ENCODE measurements at regions not wholly inside any gene's neighbourhood (a gene's known extent, or its start where the extent isn't known, plus 50 kb on each side); places are given as distances from the start of the nearest gene placed in this dataset.
"Not testable (repeated sequence)": the region's sequence is repeated elsewhere in the genome, so short reads cannot be mapped to it uniquely, and the experiment has no call there.

DNA sequence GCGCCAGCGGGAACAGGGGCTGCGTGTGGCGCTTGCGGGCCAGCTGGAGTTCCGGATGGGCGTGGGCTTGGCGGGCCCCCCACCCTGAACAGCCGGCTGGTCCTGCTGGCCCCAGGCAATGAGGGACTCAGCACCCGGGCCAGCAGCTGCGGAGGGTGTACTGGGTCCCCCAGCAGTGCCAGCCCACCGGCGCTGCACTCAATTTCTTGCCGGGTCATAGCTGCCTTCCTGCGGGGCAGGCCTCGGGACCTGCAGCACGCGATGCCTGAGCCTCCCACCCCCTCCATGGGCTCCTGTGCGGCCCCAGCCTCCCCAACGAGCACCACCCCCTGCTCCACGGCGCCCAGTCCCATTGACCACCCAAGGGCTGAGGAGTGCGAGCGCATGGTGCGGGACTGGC lies 855.2 kb upstream of the IGFBP7 start:
- H3K4me3 ChIP-seq (ENCODE audit: low read length); H3K9ac ChIP-seq (ENCODE audit: low read depth, low read length); H3K36me3 ChIP-seq (ENCODE audit: insufficient read depth, low read length); H3K4me1 ChIP-seq (ENCODE audit: control insufficient read depth, insufficient read depth, low read length); H3K4me2 ChIP-seq (ENCODE audit: low read length); H3K27me3 ChIP-seq (ENCODE audit: control insufficient read depth, insufficient read depth, low read length); H3K9me3 ChIP-seq (replicated peaks; ENCODE audit: low read length): not testable (repeated sequence)

DNA sequence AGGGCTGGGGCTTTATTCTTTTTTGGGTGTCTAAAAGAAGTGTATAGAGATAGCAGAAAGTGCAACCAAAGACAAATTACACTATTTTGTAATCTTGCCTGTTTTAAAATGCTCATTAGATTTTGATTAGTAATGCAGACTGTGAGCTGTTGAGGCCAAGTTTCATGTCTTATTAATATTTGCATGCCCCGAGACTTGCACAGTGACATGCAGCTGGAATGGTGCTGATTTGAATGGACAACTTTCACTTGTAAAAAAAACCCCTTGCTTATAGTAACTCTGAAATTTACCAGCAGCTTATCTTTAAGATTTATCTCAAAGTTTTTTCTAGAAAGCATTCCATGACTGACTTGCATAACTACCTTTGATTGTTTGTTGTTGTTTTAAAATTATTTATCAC lies 835.1 kb upstream of the IGFBP7 start:
- Histone ChIP-seq H3K4me2 (ENCODE audit: low read length) (no peak overlapping the region), H3K4me1 (ENCODE audit: control insufficient read depth, insufficient read depth, low read length) (no peaks in the 10 kb centered on the region), H3K27me3 (ENCODE audit: control insufficient read depth, insufficient read depth, low read length) (no peaks in the 10 kb centered on the region), H3K9ac (ENCODE audit: low read depth, low read length) (no peak overlapping the region), H3K4me3 (ENCODE audit: low read length) (no peak overlapping the region), H3K9me3 (replicated peaks; ENCODE audit: low read length) (no peaks in the 10 kb centered on the region), H3K36me3 (ENCODE audit: insufficient read depth, low read length) (no peaks in the 10 kb centered on the region)

DNA sequence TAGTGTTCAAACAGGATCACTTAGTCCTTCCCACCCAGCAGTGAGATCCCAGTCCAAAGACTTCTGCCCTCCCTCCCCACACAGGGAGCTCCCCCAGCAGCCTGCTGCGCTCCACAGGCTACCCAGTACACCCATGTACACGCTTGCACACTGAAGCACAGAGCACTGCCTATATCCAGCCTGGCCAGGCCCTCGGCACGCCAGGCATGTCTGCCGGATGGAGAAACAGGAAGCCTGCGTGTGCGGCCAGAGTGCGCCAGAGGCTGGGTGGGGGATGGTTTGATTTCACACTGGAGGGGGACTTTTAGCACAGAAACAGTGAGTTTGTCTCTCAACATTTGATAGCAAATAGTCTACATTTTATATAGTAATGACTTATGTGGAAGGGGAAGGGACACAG lies 833.5 kb upstream of the IGFBP7 start:
- Histone ChIP-seq H3K4me2 (ENCODE audit: low read length) (no peak overlapping the region), H3K4me1 (ENCODE audit: control insufficient read depth, insufficient read depth, low read length) (no peaks in the 10 kb centered on the region), H3K27me3 (ENCODE audit: control insufficient read depth, insufficient read depth, low read length) (no peaks in the 10 kb centered on the region), H3K9ac (ENCODE audit: low read depth, low read length) (no peak overlapping the region), H3K9me3 (replicated peaks; ENCODE audit: low read length) (no peaks in the 10 kb centered on the region), H3K4me3 (ENCODE audit: low read length) (no peak overlapping the region), H3K36me3 (ENCODE audit: insufficient read depth, low read length) (no peaks in the 10 kb centered on the region)

DNA sequence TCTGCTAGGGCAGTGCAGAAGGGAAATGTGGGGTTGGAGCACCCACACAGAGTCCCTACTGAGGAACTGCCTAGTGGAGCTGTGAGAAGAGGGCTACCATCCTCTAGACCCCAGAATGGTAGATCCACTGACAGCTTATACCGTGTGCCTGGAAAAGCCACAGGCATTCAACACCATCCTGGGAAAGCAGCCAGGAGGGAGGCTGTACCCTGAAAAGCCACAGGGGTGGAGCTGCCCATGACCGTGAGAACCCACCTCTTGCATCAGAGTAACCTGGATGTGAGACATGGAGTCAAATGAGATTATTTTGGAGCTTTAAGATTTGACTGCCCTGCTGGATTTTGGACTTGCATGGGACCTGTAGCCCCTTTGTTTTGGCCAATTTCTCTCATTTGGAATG lies 827.1 kb upstream of the IGFBP7 start:
- H3K4me3 ChIP-seq (ENCODE audit: low read length); H3K27me3 ChIP-seq (ENCODE audit: control insufficient read depth, insufficient read depth, low read length); H3K4me2 ChIP-seq (ENCODE audit: low read length); H3K4me1 ChIP-seq (ENCODE audit: control insufficient read depth, insufficient read depth, low read length); H3K9me3 ChIP-seq (replicated peaks; ENCODE audit: low read length); H3K9ac ChIP-seq (ENCODE audit: low read depth, low read length); H3K36me3 ChIP-seq (ENCODE audit: insufficient read depth, low read length): not testable (repeated sequence)

DNA sequence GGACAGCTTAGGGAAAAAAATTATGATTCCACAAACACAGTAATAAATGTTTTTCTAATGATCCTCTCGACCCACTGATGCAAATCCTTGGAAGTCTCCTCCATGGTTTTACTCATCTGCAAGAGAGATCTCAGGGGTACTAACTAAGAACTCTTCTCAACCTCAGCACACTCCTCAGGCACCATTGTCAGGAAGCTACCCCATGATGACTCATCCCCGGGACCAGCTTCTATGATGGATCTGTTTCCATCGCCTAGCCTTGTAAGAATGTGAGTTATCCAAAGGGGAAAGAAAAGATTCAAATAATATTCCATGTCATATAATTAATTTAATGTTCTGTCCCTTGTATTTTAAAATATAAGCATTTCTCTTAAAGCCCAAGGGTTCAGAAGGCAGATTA lies 816.1 kb upstream of the IGFBP7 start:
- H3K27me3 ChIP-seq (ENCODE audit: control insufficient read depth, insufficient read depth, low read length): no peaks in the 10 kb centered on the region

DNA sequence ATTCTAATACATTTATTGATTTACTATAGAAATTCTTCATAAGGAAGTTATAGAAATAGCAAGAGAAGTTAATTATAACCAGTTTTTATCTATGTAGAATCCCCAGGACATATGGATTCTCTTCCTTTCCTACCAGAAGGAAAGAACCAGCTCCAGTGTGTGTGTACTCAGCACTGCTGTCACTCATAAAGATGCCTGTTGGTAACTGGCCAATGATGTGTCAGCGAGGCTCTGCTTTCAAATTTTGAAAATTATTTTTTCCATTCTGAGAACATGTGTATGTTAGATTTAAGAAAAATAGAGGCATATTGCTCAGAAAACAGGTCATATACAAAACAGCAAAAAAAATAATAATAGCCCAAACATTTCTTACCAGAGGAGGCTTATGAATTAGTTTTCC lies 814.8 kb upstream of the IGFBP7 start:
- Histone ChIP-seq H3K36me3 (ENCODE audit: insufficient read depth, low read length) (no peaks in the 10 kb centered on the region), H3K9ac (ENCODE audit: low read depth, low read length) (no peak overlapping the region), H3K9me3 (replicated peaks; ENCODE audit: low read length) (no peaks in the 10 kb centered on the region), H3K27me3 (ENCODE audit: control insufficient read depth, insufficient read depth, low read length) (no peaks in the 10 kb centered on the region), H3K4me3 (ENCODE audit: low read length) (no peak overlapping the region), H3K4me1 (ENCODE audit: control insufficient read depth, insufficient read depth, low read length) (no peaks in the 10 kb centered on the region), H3K4me2 (ENCODE audit: low read length) (no peak overlapping the region)

More for the DNA sequence above, 816.1 kb upstream of the IGFBP7 start:
- H3K9ac ChIP-seq (ENCODE audit: low read depth, low read length): no peak overlapping the region
- no peak overlapping the region for H3K4me3 ChIP-seq (ENCODE audit: low read length)
- no peaks in the 10 kb centered on the region for H3K9me3 ChIP-seq (replicated peaks; ENCODE audit: low read length)
- H3K4me2 ChIP-seq (ENCODE audit: low read length): no peak overlapping the region
- no peaks in the 10 kb centered on the region for H3K36me3 ChIP-seq (ENCODE audit: insufficient read depth, low read length)
- H3K4me1 ChIP-seq (ENCODE audit: control insufficient read depth, insufficient read depth, low read length): no peaks in the 10 kb centered on the region

DNA sequence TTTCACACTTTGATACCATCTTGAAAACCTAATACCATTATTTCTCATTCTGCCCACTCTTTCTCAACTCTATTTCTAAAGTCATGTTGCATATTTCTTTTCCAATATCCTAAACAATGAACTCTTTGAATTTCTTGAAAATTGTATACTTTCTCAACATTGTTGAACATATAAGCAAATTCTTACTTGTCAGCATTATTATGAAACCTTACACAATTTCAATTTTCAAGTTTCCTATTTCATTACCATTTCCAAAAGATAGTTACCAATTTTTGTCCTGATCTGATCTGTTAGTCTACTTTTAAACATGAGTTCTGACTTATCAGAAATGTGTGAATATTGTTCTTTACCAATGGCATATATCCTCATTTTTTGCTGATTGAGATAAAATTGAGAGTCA lies 806.3 kb upstream of the IGFBP7 start:
- H3K4me2 ChIP-seq (ENCODE audit: low read length): no peak overlapping the region
- no peaks in the 10 kb centered on the region for H3K4me1 ChIP-seq (ENCODE audit: control insufficient read depth, insufficient read depth, low read length)

DNA sequence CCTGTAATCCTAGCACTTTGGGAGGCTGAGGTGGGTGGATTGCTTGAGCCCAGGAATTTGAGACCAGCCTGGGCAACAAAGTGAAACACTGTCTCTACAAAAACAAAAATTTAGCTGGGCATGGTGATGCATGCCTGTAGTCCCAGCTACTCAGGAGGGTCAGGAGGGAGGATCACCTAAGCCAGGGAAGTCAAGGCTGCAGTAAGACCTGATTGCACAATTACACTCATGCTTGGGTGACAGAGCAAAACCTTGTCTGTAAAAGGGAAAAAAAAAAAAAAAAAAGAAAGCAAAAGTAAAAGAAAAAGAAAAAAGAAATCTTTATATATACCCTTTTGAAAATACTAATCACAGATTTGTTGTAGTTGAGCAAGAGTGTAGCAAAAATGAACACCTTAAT lies 801.0 kb upstream of the IGFBP7 start:
- no peak overlapping the region for H3K4me2 ChIP-seq (ENCODE audit: low read length)

More for the DNA sequence above, 806.3 kb upstream of the IGFBP7 start:
- no peak overlapping the region for H3K9ac ChIP-seq (ENCODE audit: low read depth, low read length)
- no peaks in the 10 kb centered on the region for H3K36me3 ChIP-seq (ENCODE audit: insufficient read depth, low read length)
- no peaks in the 10 kb centered on the region for H3K9me3 ChIP-seq (replicated peaks; ENCODE audit: low read length)
- H3K27me3 ChIP-seq (ENCODE audit: control insufficient read depth, insufficient read depth, low read length): no peaks in the 10 kb centered on the region
- H3K4me3 ChIP-seq (ENCODE audit: low read length): no peak overlapping the region

DNA sequence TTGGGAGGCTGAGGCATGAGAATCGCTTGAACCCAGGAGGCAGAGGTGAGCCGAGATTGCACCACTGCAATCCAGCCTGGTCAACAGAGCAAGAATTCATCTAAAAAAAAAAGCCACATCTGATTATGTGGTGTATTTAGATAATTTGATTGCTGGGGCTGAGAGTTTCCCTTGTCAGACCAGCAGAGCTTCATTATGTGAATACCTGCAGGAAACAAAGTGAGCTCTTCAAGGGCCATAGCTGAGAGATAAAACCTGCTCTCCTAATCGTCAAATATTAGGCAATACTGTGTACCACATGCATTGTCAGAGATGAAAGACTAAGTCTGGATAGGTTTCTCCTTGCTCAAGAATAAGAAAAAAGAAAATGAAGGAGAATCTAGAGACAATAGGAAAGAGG lies 800.0 kb upstream of the IGFBP7 start:
- Histone ChIP-seq H3K36me3 (ENCODE audit: insufficient read depth, low read length) (no peaks in the 10 kb centered on the region), H3K9ac (ENCODE audit: low read depth, low read length) (no peak overlapping the region), H3K4me2 (ENCODE audit: low read length) (no peak overlapping the region), H3K27me3 (ENCODE audit: control insufficient read depth, insufficient read depth, low read length) (no peaks in the 10 kb centered on the region), H3K9me3 (replicated peaks; ENCODE audit: low read length) (no peaks in the 10 kb centered on the region), H3K4me1 (ENCODE audit: control insufficient read depth, insufficient read depth, low read length) (no peaks in the 10 kb centered on the region), H3K4me3 (ENCODE audit: low read length) (no peak overlapping the region)

More for the DNA sequence above, 801.0 kb upstream of the IGFBP7 start:
- Histone ChIP-seq H3K27me3 (ENCODE audit: control insufficient read depth, insufficient read depth, low read length) (no peaks in the 10 kb centered on the region), H3K9me3 (replicated peaks; ENCODE audit: low read length) (no peaks in the 10 kb centered on the region), H3K36me3 (ENCODE audit: insufficient read depth, low read length) (no peaks in the 10 kb centered on the region), H3K4me3 (ENCODE audit: low read length) (no peak overlapping the region), H3K9ac (ENCODE audit: low read depth, low read length) (no peak overlapping the region), H3K4me1 (ENCODE audit: control insufficient read depth, insufficient read depth, low read length) (no peaks in the 10 kb centered on the region)

DNA sequence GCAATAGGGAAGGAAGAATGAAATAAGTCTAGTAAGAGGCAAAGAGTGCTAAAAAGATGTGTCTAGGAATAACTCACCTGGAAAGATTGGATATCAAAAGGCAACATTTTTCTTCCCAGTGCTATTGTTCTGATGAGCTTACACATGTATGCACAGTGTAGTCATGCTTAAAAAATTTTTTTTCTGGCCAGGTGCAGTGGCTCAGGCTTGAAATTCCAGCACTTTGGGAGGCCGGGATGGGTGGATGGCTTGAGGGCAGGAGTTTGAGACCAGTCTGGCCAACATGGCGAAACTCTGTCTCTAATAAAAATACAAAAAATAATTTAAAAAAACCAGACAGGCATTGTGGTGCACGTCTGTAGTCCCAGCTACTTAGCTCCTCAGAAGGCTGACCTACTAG lies 795.8 kb upstream of the IGFBP7 start:
- H3K4me1 ChIP-seq (ENCODE audit: control insufficient read depth, insufficient read depth, low read length): no peaks in the 10 kb centered on the region
- H3K4me2 ChIP-seq (ENCODE audit: low read length): no peak overlapping the region
- H3K9me3 ChIP-seq (replicated peaks; ENCODE audit: low read length): no peaks in the 10 kb centered on the region
- no peak overlapping the region for H3K4me3 ChIP-seq (ENCODE audit: low read length)
- H3K9ac ChIP-seq (ENCODE audit: low read depth, low read length): no peak overlapping the region
- H3K27me3 ChIP-seq (ENCODE audit: control insufficient read depth, insufficient read depth, low read length): no peaks in the 10 kb centered on the region
- H3K36me3 ChIP-seq (ENCODE audit: insufficient read depth, low read length): no peaks in the 10 kb centered on the region

DNA sequence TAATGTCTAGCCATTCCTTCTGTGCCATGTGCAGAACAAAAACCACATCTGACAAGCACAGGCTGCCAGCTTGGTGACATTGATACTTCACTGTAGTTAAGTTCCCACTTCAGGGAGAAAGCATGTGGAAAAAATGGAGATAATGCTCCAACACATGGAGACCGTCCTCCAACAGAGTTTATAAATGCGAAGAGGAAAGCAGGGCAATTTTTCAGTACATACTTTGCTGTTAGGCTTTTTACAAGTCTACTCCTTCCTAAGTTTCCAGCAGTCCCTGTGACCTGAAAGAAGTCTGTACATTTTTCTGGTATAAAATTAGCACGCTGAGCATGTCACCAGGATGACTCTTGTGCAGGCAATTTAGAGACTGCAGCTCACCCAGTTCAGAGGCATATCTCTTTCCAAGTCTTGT lies 766.9 kb upstream of the IGFBP7 start:
- H3K27me3 ChIP-seq (ENCODE audit: control insufficient read depth, insufficient read depth, low read length): no peaks in the 10 kb centered on the region
- no peaks in the 10 kb centered on the region for H3K4me1 ChIP-seq (ENCODE audit: control insufficient read depth, insufficient read depth, low read length)

DNA sequence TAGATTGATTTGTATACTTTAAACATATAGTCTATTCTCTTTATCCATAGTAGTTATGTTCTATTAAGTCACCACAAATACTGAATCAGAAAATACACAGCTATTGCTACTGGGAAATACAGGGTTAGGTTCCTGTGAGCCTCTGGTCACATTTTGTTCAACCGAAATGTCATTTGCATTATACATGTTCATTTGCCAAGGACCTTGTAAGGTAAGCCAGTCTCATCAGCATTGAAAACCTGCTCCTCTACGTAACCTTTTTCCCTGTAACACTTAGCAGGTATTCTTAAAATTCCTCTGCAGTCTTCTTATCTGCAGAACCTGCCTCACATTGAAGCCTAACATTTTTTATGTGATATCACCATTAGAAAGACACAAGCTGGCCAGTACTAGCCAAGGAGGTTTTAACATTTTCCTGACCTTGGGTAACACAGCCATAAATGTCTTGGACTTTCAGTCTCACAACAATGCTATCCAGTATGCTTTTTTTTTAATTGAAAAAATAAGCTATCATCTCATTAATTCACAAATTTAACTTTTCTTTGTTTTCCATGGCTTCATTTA lies 765.7 kb upstream of the IGFBP7 start:
- Histone ChIP-seq H3K4me2 (ENCODE audit: low read length) (no peak overlapping the region), H3K27me3 (ENCODE audit: control insufficient read depth, insufficient read depth, low read length) (no peaks in the 10 kb centered on the region), H3K9me3 (replicated peaks; ENCODE audit: low read length) (no peaks in the 10 kb centered on the region), H3K4me1 (ENCODE audit: control insufficient read depth, insufficient read depth, low read length) (no peaks in the 10 kb centered on the region), H3K9ac (ENCODE audit: low read depth, low read length) (no peak overlapping the region), H3K36me3 (ENCODE audit: insufficient read depth, low read length) (no peaks in the 10 kb centered on the region), H3K4me3 (ENCODE audit: low read length) (no peak overlapping the region)

More for the DNA sequence above, 766.9 kb upstream of the IGFBP7 start:
- no peak overlapping the region for H3K4me3 ChIP-seq (ENCODE audit: low read length)
- H3K4me2 ChIP-seq (ENCODE audit: low read length): no peak overlapping the region
- no peaks in the 10 kb centered on the region for H3K36me3 ChIP-seq (ENCODE audit: insufficient read depth, low read length)
- no peak overlapping the region for H3K9ac ChIP-seq (ENCODE audit: low read depth, low read length)
- no peaks in the 10 kb centered on the region for H3K9me3 ChIP-seq (replicated peaks; ENCODE audit: low read length)
